ENCODE measurements at regions not wholly inside any gene's neighbourhood (a gene's known extent, or its start where the extent isn't known, plus 50 kb on each side); places are given as distances from the start of the nearest gene placed in this dataset.

- H3K36me3 Mint-ChIP-seq = no peaks in the 10 kb centered on the region
- no peak overlapping the region for H3K27ac Mint-ChIP-seq
- H3K4me1 Mint-ChIP-seq = peaks cover 5% of the 10 kb centered on the region
- H3K9me3 Mint-ChIP-seq = peaks cover 9% of the 10 kb centered on the region
- no peaks in the 10 kb centered on the region for H3K27me3 Mint-ChIP-seq (ENCODE audit: low read depth)
- no peak for TF ChIP-seq CTCF (IDR thresholded peaks at IDR 0.05; ENCODE audit: unreplicated experiment)
- no peak for DNase-seq (ENCODE audit: low spot score in 2 of 2, unreplicated experiment in 2 of 2)
- no peak overlapping the region for H3K4me3 Mint-ChIP-seq
Measured at GRCh38 chr3:162292409-162292808, 795.8 kb downstream of the OTOL1 start.

- Mint-ChIP-seq H3K4me1 (peaks cover 5% of the 10 kb centered on the region), H3K9me3 (peaks cover 9% of the 10 kb centered on the region), H3K36me3 (no peaks in the 10 kb centered on the region), H3K27me3 (ENCODE audit: low read depth) (no peaks in the 10 kb centered on the region), H3K27ac (no peak overlapping the region), H3K4me3 (no peak overlapping the region)
- TF ChIP-seq CTCF (IDR thresholded peaks at IDR 0.05; ENCODE audit: unreplicated experiment) = no peak
- no peak for DNase-seq (ENCODE audit: low spot score in 2 of 2, unreplicated experiment in 2 of 2)
Measured at GRCh38 chr3:162295323-162295983, 798.8 kb downstream of the OTOL1 start.

DNA sequence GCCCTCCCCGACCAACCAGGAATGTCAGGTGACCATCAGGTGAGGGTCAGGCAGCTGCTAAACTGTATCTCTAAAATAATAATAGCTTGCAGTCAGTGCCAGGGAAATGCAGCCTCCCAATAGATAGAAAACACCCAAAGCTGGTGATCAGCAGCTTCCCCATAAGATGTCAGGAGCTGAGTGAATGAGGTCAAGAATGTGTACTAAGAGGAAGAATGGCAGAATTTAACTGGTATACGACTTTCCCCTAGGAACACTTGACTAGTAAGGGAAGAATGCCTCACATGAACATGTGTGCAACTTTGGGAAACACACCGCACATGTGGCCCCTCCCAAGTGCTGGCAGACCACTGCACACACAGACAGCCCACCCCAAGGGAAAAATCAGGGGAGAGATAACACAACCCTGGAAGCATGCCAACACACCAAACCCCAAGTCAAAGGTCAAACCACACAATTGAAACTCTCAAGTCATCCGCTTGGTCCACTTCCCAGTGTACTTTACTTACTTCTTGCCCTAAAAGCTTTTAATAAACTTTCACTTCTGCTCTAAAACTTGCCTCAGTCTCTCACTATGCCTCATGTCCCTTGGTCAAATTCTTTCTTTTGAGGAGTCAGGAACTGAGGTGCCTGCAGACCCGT, 806.5 kb downstream of the OTOL1 start:
- Mint-ChIP-seq H3K4me3 (no peak overlapping the region), H3K27ac (no peak overlapping the region), H3K4me1 (no peaks in the 10 kb centered on the region), H3K36me3 (no peaks in the 10 kb centered on the region), H3K27me3 (ENCODE audit: low read depth) (no peaks in the 10 kb centered on the region), H3K9me3 (no peaks in the 10 kb centered on the region)
- DNase-seq (ENCODE audit: low spot score in 2 of 2, unreplicated experiment in 2 of 2) = no peak
- TF ChIP-seq CTCF (IDR thresholded peaks at IDR 0.05; ENCODE audit: unreplicated experiment) = no peak

- Mint-ChIP-seq H3K36me3 (no peaks in the 10 kb centered on the region), H3K27ac (no peak overlapping the region), H3K27me3 (ENCODE audit: low read depth) (no peaks in the 10 kb centered on the region), H3K4me1 (no peaks in the 10 kb centered on the region), H3K9me3 (peaks cover 36% of the 10 kb centered on the region), H3K4me3 (no peak overlapping the region)
- no peak for DNase-seq (ENCODE audit: low spot score in 2 of 2, unreplicated experiment in 2 of 2)
- no peak for TF ChIP-seq CTCF (IDR thresholded peaks at IDR 0.05; ENCODE audit: unreplicated experiment)
Measured at GRCh38 chr3:162317046-162317445, 820.4 kb downstream of the OTOL1 start.

DNA sequence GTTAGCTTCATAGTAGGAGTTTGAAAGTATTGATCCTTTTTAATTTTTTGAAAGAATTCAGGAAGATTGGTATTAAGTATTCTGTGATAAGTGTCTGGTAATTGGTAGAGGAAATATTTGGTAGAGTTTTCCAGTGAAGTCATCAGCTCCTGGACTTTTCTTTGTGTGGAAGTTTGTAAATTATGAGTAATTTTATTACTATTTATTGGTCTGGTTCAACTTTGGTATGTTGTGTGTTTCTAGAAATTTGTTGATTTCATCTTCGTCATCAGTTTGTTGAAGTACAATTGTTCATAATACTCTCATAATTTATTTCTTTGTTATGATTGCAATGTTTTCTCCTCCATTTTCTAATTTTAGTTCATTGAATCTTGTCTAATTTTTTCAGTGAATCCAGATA, 832.0 kb downstream of the OTOL1 start:
- H3K27me3 Mint-ChIP-seq (ENCODE audit: low read depth) = no peaks in the 10 kb centered on the region
- no peak for DNase-seq (ENCODE audit: low spot score in 2 of 2, unreplicated experiment in 2 of 2)
- TF ChIP-seq CTCF (IDR thresholded peaks at IDR 0.05; ENCODE audit: unreplicated experiment) = no peak
- H3K27ac Mint-ChIP-seq = no peak overlapping the region
- no peaks in the 10 kb centered on the region for H3K36me3 Mint-ChIP-seq
- H3K4me1 Mint-ChIP-seq = no peaks in the 10 kb centered on the region
- no peak overlapping the region for H3K4me3 Mint-ChIP-seq
- H3K9me3 Mint-ChIP-seq = peaks cover 15% of the 10 kb centered on the region

Data from mesothelial cell of epicardium (in vitro differentiated cells).